Cardiac fibroblast (primary cell): ENCODE measurements at regions not wholly inside any gene's neighbourhood (a gene's known extent, or its start where the extent isn't known, plus 50 kb on each side); places are given as distances from the start of the nearest gene placed in this dataset.

Source experiments
- DNase-seq, 2 donors: peaks; one replicate each; pipeline versions ENCODE4 v3.0.0 to v3.0.0-alpha.2; 2010; ENCODE audit warnings: low read depth in 2 of 2
- H3K4me3 ChIP-seq, 2 donors: replicated peaks in 1 of 2; 1 replicate in 1 of 2; 2 replicates in 1 of 2; pipeline ENCODE4 v1.5.1; 2011; ENCODE audit warnings: low read depth in 2 of 2, low read length in 2 of 2, mild to moderate bottlenecking in 2 of 2, moderate library complexity in 1 of 2
- CTCF ChIP-seq: IDR thresholded peaks from one replicate; pipeline ENCODE4 v1.5.1; 2011; ENCODE audit warnings: low read depth, mild to moderate bottlenecking, low read length, inconsistent platforms

GRCh38 chr6:120853489-120853888 lies 480.8 kb downstream of the TBC1D32 start:
- no peak overlapping the region for H3K4me3 ChIP-seq
- no peak for DNase-seq
- TF ChIP-seq CTCF, result no peak

- no peak for TF ChIP-seq CTCF
- H3K4me3 ChIP-seq, result no peak overlapping the region
- no peak for DNase-seq
Observed at GRCh38 chr6:120852293-120852849, 481.9 kb downstream of the TBC1D32 start.

- H3K4me3 ChIP-seq, result no peak overlapping the region
- peak; percentile 36 for TF ChIP-seq CTCF
- peak; percentile 3 to 8 for DNase-seq
Observed at GRCh38 chr6:120826253-120826652, 508.0 kb downstream of the TBC1D32 start.

GRCh38 chr6:120816794-120817193 lies 517.5 kb downstream of the TBC1D32 start:
- no peak for DNase-seq
- no peak for TF ChIP-seq CTCF

GRCh38 chr6:120805276-120805675 lies 529.0 kb downstream of the TBC1D32 start:
- no peak overlapping the region for H3K4me3 ChIP-seq
- no peak for TF ChIP-seq CTCF
- DNase-seq, result peak; percentile 0 to 4

More at GRCh38 chr6:120816794-120817193, 517.5 kb downstream of the TBC1D32 start:
- no peak overlapping the region for H3K4me3 ChIP-seq

- no peak for TF ChIP-seq CTCF
- DNase-seq, result no peak
- H3K4me3 ChIP-seq, result no peak overlapping the region
Observed at GRCh38 chr6:120804612-120805011, 529.7 kb downstream of the TBC1D32 start.

- no peak for DNase-seq
- no peak for TF ChIP-seq CTCF
- no peak overlapping the region for H3K4me3 ChIP-seq
Observed at GRCh38 chr6:120786682-120787081, 547.6 kb downstream of the TBC1D32 start.
